Endodermal cell (in vitro differentiated cells): ENCODE measurements at regions not wholly inside any gene's neighbourhood (a gene's known extent, or its start where the extent isn't known, plus 50 kb on each side); places are given as distances from the start of the nearest gene placed in this dataset.

Experiments used
- DNase-seq: peaks from one replicate; pipeline ENCODE4 v3.0.0-alpha.2; 2017
- H3K27ac ChIP-seq: 2 replicates; pipeline ENCODE4 v1.5.1; 2013; ENCODE audit warnings: mild to moderate bottlenecking, low read depth, low read length, moderate library complexity
- H3K27me3 ChIP-seq: 2 replicates; pipeline ENCODE4 v1.6.1; 2013; ENCODE audit warnings: mild to moderate bottlenecking, low read length, moderate library complexity; ENCODE audit not compliant: insufficient read depth, control insufficient read depth, poor library complexity, severe bottlenecking
- H3K36me3 ChIP-seq: 2 replicates; pipeline ENCODE4 v1.7.0; 2013; ENCODE audit warnings: mild to moderate bottlenecking, low read length, moderate library complexity; ENCODE audit not compliant: control insufficient read depth, insufficient read depth
- H3K4me1 ChIP-seq: one replicate; pipeline ENCODE4 v1.7.0; 2013; ENCODE audit warnings: low read length; ENCODE audit not compliant: control insufficient read depth, insufficient read depth
- H3K4me3 ChIP-seq: 2 replicates; pipeline ENCODE4 v1.5.1; 2013; ENCODE audit warnings: mild to moderate bottlenecking, low read length, moderate library complexity
- H3K9ac ChIP-seq: 2 replicates; pipeline ENCODE4 v1.6.1; 2013; ENCODE audit warnings: mild to moderate bottlenecking, low read length, moderate library complexity; ENCODE audit not compliant: poor library complexity, severe bottlenecking; ENCODE audit errors: extremely low read depth
- H3K9me3 ChIP-seq: 2 replicates; pipeline ENCODE4 v1.6.1; 2013; ENCODE audit warnings: mild to moderate bottlenecking, low read length, moderate library complexity; ENCODE audit not compliant: control insufficient read depth
- H3K27ac Mint-ChIP-seq: 2 replicates; pipeline ENCODE4 v1.8.0; 2020; ENCODE audit warnings: mixed read lengths
- H3K27me3 Mint-ChIP-seq: 2 replicates; pipeline ENCODE4 v1.8.0; 2021; ENCODE audit warnings: mild to moderate bottlenecking, mixed read lengths; ENCODE audit not compliant: insufficient read depth
- H3K36me3 Mint-ChIP-seq: 2 replicates; pipeline ENCODE4 v1.8.0; 2020; ENCODE audit warnings: low read depth, mixed read lengths
- H3K4me1 Mint-ChIP-seq: 2 replicates; pipeline ENCODE4 v1.8.0; 2020; ENCODE audit warnings: mixed read lengths
- H3K4me3 Mint-ChIP-seq: 2 replicates; pipeline ENCODE4 v1.8.0; 2020; ENCODE audit warnings: mild to moderate bottlenecking, moderate library complexity, mixed read lengths
- H3K9me3 Mint-ChIP-seq: 2 replicates; pipeline ENCODE4 v1.8.0; 2020; ENCODE audit warnings: mild to moderate bottlenecking, mixed read lengths
- WGBS, 2 experiments: methylation state at CpG; one replicate each; pipeline versions ENCODE4 v1.1.5 to v1.1.7; 2013; ENCODE audit warnings: missing lambda C conversion rate in 2 of 2, mixed read lengths in 1 of 2; ENCODE audit not compliant: insufficient coverage in 1 of 2, insufficient read length in 1 of 2; 5-methylcytosine and 5-hydroxymethylcytosine counted together
- TF ChIP-seq, protein P1 (sequence below): fragments of 200-600 bp; sonication (generic); conservative IDR thresholded peaks from 2 replicates; pipeline ENCODE4 v1.5.0; 2021; ENCODE audit warnings: antibody characterized with exemption, mild to moderate bottlenecking

DNA sequence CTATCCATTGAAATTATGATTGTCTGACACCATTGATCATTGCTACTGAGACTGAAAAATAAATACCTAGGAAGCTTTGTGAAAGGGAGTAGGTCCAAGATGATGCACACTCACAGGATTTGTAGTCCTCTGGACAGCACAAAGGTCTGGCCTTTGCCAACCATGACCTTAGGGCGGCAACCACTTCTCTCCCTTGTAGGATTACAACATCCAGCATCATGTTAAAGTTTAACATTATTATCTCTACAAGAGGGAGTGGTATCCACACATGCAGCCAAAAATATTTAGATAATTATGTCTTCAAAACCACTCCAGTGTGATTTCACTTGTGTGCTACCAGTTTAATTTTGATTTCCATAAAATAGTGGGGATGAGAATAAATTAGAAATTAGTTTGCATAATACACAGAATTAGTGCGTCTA, 51.1 kb upstream of the NHSL1 start:
- Histone ChIP-seq H3K4me1 (peaks cover 10% of the 10 kb centered on the region), H3K9ac (no peak overlapping the region), H3K4me3 (no peak overlapping the region), H3K9me3 (no peaks in the 10 kb centered on the region), H3K27me3 (no peaks in the 10 kb centered on the region), H3K36me3 (no peaks in the 10 kb centered on the region), H3K27ac (no peak overlapping the region)
- WGBS, 2 experiments, result 83 to 95% methylated on average over 1 to 2 of the region's 2 CpGs
- no peak for DNase-seq
- peaks cover 27% of the 10 kb centered on the region for H3K4me1 Mint-ChIP-seq
- no peaks in the 10 kb centered on the region for H3K27me3 Mint-ChIP-seq
- H3K27ac Mint-ChIP-seq, result no peak overlapping the region
- H3K36me3 Mint-ChIP-seq, result no peaks in the 10 kb centered on the region
- TF ChIP-seq, protein P1, sequence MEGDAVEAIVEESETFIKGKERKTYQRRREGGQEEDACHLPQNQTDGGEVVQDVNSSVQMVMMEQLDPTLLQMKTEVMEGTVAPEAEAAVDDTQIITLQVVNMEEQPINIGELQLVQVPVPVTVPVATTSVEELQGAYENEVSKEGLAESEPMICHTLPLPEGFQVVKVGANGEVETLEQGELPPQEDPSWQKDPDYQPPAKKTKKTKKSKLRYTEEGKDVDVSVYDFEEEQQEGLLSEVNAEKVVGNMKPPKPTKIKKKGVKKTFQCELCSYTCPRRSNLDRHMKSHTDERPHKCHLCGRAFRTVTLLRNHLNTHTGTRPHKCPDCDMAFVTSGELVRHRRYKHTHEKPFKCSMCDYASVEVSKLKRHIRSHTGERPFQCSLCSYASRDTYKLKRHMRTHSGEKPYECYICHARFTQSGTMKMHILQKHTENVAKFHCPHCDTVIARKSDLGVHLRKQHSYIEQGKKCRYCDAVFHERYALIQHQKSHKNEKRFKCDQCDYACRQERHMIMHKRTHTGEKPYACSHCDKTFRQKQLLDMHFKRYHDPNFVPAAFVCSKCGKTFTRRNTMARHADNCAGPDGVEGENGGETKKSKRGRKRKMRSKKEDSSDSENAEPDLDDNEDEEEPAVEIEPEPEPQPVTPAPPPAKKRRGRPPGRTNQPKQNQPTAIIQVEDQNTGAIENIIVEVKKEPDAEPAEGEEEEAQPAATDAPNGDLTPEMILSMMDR, result no peak
- no peaks in the 10 kb centered on the region for H3K9me3 Mint-ChIP-seq
- no peak overlapping the region for H3K4me3 Mint-ChIP-seq

DNA sequence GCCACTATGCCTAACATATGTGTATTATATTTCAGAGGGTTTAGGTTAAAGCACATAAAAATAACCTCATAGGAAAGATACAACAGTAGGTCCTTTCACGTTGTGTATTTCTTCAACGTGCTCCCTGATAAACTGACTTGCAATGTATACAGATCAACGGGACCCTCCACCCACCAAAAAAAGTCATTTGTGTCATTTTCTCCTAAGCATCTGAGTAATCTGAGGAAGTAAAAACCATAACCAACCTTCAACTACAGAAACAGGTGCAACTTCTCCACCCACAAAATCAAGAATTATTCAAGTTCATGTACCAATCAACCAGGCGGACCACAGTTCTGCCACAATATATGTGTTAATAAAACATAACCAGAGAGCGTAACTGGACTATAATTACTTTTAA, 54.9 kb upstream of the NHSL1 start:
- H3K4me3 Mint-ChIP-seq, result no peak overlapping the region
- peaks cover 17% of the 10 kb centered on the region for H3K4me1 ChIP-seq

DNA sequence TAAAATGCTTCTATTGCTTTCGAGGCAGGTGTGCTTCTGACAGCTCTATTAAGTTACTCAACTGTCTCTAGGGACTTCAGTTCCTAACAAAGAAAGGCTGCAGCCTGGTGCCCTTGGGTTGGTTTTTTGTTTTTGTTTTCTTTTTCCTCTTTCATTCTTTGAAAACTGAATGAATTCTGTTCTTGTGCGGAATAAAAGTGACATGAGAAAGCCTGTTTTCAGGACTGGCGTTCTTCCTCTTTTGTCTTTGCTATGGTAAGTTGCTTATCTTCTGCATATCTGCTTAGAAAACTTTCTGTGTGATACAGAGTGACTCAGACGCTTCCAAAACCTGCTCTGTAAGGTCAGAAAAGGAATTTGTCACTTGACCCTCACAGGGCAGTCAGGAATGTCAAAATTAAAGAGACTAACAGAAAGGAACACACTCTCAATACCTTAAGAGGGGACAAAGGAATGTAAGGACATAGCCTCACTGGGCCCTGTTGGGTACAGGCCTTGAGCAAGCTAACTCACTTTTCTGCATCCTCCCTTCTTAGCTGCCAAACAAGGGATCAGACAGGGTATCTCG, 56.2 kb upstream of the NHSL1 start:
- Mint-ChIP-seq H3K9me3 (no peaks in the 10 kb centered on the region), H3K4me3 (no peak overlapping the region), H3K27me3 (peaks cover 4% of the 10 kb centered on the region), H3K36me3 (no peaks in the 10 kb centered on the region), H3K4me1 (peaks cover 30% of the 10 kb centered on the region), H3K27ac (peak overlapping the region; percentile 79)
- H3K27me3 ChIP-seq, result no peaks in the 10 kb centered on the region
- peak overlapping the region; percentile 41 for H3K4me3 ChIP-seq
- TF ChIP-seq, protein P1, result no peak
- peak; percentile 78 for DNase-seq
- H3K36me3 ChIP-seq, result no peaks in the 10 kb centered on the region
- H3K27ac ChIP-seq, result peak overlapping the region; percentile 83
- WGBS, 2 experiments, result 10 to 18% methylated on average over 3 to 5 of the region's 5 CpGs
- peaks cover 15% of the 10 kb centered on the region for H3K4me1 ChIP-seq
- no peaks in the 10 kb centered on the region for H3K9me3 ChIP-seq
- peak overlapping the region; percentile 36 for H3K9ac ChIP-seq

More for the DNA sequence above, 54.9 kb upstream of the NHSL1 start:
- Histone ChIP-seq H3K4me3 (no peak overlapping the region), H3K27me3 (no peaks in the 10 kb centered on the region), H3K9ac (no peak overlapping the region), H3K27ac (no peak overlapping the region), H3K36me3 (no peaks in the 10 kb centered on the region), H3K9me3 (no peaks in the 10 kb centered on the region)
- no peak for DNase-seq
- Mint-ChIP-seq H3K27ac (no peak overlapping the region), H3K9me3 (no peaks in the 10 kb centered on the region), H3K36me3 (no peaks in the 10 kb centered on the region), H3K4me1 (peaks cover 32% of the 10 kb centered on the region), H3K27me3 (no peaks in the 10 kb centered on the region)
- WGBS, 2 experiments, result 91 to 100% methylated on average over 2 to 5 of the region's 5 CpGs
- TF ChIP-seq, protein P1, result no peak
